Nephron (organoid): ENCODE measurements at regions not wholly inside any gene's neighbourhood (a gene's known extent, or its start where the extent isn't known, plus 50 kb on each side); places are given as distances from the start of the nearest gene placed in this dataset.

Source experiments
- H3K27ac Mint-ChIP-seq, 3 experiments: 2 replicates each; pipeline ENCODE4 v1.8.0; 2020; ENCODE audit warnings: mixed read lengths in 3 of 3, mild to moderate bottlenecking in 2 of 3, moderate library complexity in 1 of 3
- H3K27me3 Mint-ChIP-seq: 2 replicates; pipeline ENCODE4 v1.8.0; 2021; ENCODE audit warnings: low read depth, mild to moderate bottlenecking, moderate library complexity, mixed read lengths
- H3K36me3 Mint-ChIP-seq: 2 replicates; pipeline ENCODE4 v1.8.0; 2020; ENCODE audit warnings: low read depth, mixed read lengths
- H3K4me1 Mint-ChIP-seq: 2 replicates; pipeline ENCODE4 v1.8.0; 2020; ENCODE audit warnings: mixed read lengths
- H3K4me3 Mint-ChIP-seq, 3 experiments: 2 replicates each; pipeline ENCODE4 v1.8.0; 2020; ENCODE audit warnings: mild to moderate bottlenecking in 3 of 3, mixed read lengths in 3 of 3, moderate library complexity in 2 of 3
- H3K9me3 Mint-ChIP-seq: 2 replicates; pipeline ENCODE4 v1.8.0; 2020; ENCODE audit warnings: mixed read lengths
- TF ChIP-seq, protein P1 (sequence below), 3 experiments: fragments of 200-600 bp; sonication (generic); IDR thresholded peaks; one replicate each; pipeline ENCODE4 v1.5.0; 2021; ENCODE audit warnings: antibody characterized with exemption in 3 of 3; ENCODE audit not compliant: unreplicated experiment in 3 of 3

DNA sequence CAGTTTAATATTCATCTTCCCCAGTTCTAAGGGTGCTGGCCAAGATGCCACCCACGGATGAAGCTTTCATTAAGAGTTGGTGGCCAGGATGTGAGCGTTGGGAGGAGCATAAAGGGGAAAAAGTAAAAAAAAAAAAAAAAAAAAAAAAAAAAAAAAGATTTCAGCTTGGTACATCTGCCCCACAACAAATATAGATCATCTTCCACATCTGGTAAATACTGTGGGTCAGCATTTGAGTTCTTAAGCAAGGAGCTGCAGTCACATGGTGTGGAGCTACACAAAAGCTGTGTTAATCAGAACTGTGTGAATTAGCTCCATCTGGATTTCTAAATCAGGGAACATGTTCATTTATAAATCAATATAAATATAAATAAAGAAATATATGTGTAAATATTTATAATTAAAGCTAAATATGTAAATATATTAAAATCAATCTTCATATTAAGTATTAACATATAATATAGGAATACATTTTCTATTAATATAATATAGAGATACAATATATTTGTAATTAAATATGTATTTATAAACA is 262.3 kb downstream of the NUAK1 start:
- H3K27me3 Mint-ChIP-seq: no peaks in the 10 kb centered on the region
- no peak overlapping the region for H3K27ac Mint-ChIP-seq
- TF ChIP-seq, protein P1, sequence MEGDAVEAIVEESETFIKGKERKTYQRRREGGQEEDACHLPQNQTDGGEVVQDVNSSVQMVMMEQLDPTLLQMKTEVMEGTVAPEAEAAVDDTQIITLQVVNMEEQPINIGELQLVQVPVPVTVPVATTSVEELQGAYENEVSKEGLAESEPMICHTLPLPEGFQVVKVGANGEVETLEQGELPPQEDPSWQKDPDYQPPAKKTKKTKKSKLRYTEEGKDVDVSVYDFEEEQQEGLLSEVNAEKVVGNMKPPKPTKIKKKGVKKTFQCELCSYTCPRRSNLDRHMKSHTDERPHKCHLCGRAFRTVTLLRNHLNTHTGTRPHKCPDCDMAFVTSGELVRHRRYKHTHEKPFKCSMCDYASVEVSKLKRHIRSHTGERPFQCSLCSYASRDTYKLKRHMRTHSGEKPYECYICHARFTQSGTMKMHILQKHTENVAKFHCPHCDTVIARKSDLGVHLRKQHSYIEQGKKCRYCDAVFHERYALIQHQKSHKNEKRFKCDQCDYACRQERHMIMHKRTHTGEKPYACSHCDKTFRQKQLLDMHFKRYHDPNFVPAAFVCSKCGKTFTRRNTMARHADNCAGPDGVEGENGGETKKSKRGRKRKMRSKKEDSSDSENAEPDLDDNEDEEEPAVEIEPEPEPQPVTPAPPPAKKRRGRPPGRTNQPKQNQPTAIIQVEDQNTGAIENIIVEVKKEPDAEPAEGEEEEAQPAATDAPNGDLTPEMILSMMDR (IDR thresholded peaks at IDR 0.05; ENCODE audit: unreplicated experiment in 3 of 3): no peak
- H3K9me3 Mint-ChIP-seq: peaks cover 8% of the 10 kb centered on the region
- H3K36me3 Mint-ChIP-seq: no peaks in the 10 kb centered on the region
- no peak overlapping the region for H3K4me3 Mint-ChIP-seq
- H3K4me1 Mint-ChIP-seq: no peaks in the 10 kb centered on the region

DNA sequence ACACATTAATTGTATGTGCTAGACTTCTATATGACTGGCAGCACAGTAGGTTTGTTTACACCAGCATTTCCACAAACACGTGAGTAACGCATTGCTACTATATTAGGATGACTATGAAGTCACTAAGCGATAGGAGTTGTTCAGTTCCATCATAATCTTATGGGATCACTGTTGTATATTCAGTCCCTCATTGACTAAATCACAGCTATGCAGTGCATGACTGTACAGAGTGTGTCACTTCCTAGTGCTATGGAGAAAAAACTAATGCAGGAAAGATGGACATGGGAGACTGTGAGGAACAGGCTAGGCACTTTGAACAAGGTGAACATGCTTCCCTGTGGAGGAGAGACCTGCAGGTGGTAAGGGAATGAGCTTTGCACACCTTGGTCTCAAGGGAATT is 259.8 kb downstream of the NUAK1 start:
- no peaks in the 10 kb centered on the region for H3K27me3 Mint-ChIP-seq
- TF ChIP-seq, protein P1 (IDR thresholded peaks at IDR 0.05; ENCODE audit: unreplicated experiment in 3 of 3): no peak
- H3K9me3 Mint-ChIP-seq: peaks cover 3% of the 10 kb centered on the region
- no peak overlapping the region for H3K4me3 Mint-ChIP-seq
- H3K36me3 Mint-ChIP-seq: no peaks in the 10 kb centered on the region
- H3K27ac Mint-ChIP-seq: no peak overlapping the region
- peaks cover 14% of the 10 kb centered on the region for H3K4me1 Mint-ChIP-seq

DNA sequence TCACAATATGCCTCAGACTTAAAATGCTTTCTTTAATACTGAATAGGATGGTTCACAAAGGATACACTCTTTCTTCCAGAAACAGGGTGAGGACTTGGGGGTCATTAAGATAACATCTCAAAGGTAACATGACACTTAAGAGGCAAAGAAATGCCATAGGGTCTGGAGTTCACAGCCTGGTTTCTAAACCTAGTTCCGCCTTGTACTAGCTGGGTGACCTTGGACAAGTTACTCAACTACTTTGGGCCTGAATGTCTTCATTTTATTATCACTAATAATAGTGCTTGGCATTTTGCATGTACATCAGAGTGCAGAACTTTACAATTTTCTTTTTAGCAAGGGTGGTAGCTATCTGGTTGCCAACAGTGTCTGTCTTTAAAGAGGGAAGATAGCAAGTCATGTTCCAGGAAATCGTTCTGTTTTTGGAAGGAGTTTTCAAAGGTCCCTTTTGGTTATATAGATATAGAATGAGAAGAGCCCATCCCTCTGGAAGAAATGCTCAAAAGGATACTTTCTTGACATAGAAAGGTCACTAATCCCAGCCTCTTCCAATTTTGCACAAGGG is 257.8 kb downstream of the NUAK1 start:
- H3K27ac Mint-ChIP-seq: no peak overlapping the region
- H3K27me3 Mint-ChIP-seq: no peaks in the 10 kb centered on the region
- no peak overlapping the region for H3K4me3 Mint-ChIP-seq
- H3K9me3 Mint-ChIP-seq: peaks cover 3% of the 10 kb centered on the region
- H3K36me3 Mint-ChIP-seq: no peaks in the 10 kb centered on the region
- peaks cover 14% of the 10 kb centered on the region for H3K4me1 Mint-ChIP-seq
- TF ChIP-seq, protein P1 (IDR thresholded peaks at IDR 0.05; ENCODE audit: unreplicated experiment in 3 of 3): no peak

DNA sequence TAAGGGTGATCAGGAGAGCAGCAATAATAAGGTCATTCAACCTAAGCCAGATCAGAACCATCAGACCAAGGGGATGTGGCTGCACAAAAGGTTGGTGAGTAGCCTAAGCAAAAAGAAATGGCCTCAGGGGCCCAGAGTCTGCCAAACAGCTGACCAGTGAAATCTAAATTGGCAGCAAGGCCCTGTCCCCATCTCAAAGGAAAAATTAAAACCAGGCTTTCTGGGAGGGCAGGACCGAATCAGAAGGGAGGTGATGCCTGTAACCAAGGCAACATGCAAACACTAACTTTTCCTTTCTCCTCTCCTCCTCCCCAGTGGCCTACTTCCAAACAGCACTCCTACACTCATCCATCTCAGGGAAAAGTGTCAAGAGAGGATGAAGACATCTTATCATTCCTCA is 256.4 kb downstream of the NUAK1 start:
- Mint-ChIP-seq H3K4me3 (no peak overlapping the region), H3K4me1 (peaks cover 14% of the 10 kb centered on the region), H3K27ac (peak overlapping the region in 2 of 3 experiments; percentile 76 to 84), H3K9me3 (peaks cover 3% of the 10 kb centered on the region), H3K36me3 (no peaks in the 10 kb centered on the region), H3K27me3 (no peaks in the 10 kb centered on the region)
- TF ChIP-seq, protein P1 (IDR thresholded peaks at IDR 0.05; ENCODE audit: unreplicated experiment in 3 of 3): no peak

DNA sequence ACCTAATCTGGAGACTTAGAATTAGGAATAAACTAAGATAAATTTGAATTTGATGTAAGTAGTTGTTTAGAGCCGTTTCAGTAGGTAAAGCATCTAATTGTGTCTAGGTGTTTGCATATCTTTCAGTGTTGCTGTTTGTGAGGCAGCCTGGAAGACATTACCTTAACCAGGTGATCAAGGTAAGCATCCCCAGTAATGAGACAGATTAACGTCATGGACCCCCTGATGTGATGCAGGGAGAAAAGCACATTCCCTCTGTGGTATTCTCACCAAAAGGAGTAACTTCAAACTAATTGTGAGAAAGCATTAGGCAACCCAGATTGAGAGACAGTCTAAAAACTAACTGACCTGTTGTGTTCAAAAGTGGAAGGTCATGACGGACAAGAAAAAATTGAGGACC is 251.6 kb downstream of the NUAK1 start:
- Mint-ChIP-seq H3K9me3 (peaks cover 3% of the 10 kb centered on the region), H3K36me3 (no peaks in the 10 kb centered on the region), H3K4me3 (no peak overlapping the region), H3K27me3 (no peaks in the 10 kb centered on the region), H3K27ac (no peak overlapping the region), H3K4me1 (peaks cover 10% of the 10 kb centered on the region)
- TF ChIP-seq, protein P1 (IDR thresholded peaks at IDR 0.05; ENCODE audit: unreplicated experiment in 3 of 3): no peak

DNA sequence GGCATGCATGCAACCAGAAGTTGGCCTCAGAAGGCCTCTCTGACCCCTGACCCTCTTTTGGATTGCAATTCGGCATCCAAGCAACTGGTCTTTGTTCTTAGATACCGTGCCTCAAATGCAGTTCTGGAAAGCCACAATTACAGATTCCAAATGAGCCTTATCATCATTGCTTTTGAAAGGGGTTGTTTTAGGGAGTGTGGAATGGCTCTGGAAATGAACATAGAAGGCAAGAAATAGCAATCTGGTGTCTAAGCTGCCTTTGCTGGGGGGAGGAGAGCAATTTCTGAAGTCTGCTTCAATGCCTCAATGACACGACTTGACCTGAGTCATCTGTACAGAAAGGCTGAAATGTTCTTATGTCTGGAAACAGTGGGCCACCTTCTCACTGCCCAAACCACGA is 250.1 kb downstream of the NUAK1 start:
- TF ChIP-seq, protein P1 (IDR thresholded peaks at IDR 0.05; ENCODE audit: unreplicated experiment in 3 of 3): no peak
- Mint-ChIP-seq H3K36me3 (no peaks in the 10 kb centered on the region), H3K27me3 (no peaks in the 10 kb centered on the region), H3K9me3 (peaks cover under 1% of the 10 kb centered on the region), H3K27ac (no peak overlapping the region), H3K4me1 (no peaks in the 10 kb centered on the region), H3K4me3 (no peak overlapping the region)
